DMS153 treated with DMSO at 0.1 percent for 48 hours (cell line): ENCODE measurements at regions not wholly inside any gene's neighbourhood (a gene's known extent, or its start where the extent isn't known, plus 50 kb on each side); places are given as distances from the start of the nearest gene placed in this dataset.
"Not testable (repeated sequence)": the region's sequence is repeated elsewhere in the genome, so short reads cannot be mapped to it uniquely, and the experiment has no call there.

ENCODE experiments used
- DNase-seq: peaks from one replicate; lab custom pipeline; 2025; ENCODE audit not compliant: unreplicated experiment; lab: John Stamatoyannopoulos, UW

GRCh38 chr2:31736695-31737454, 156.1 kb upstream of the SRD5A2 start:
- DNase-seq, result no peak

- DNase-seq, result no peak
These were observed 155.0 kb upstream of the SRD5A2 start for GRCh38 chr2:31735716-31736115.

- peak; percentile 14 for DNase-seq
These were observed 148.8 kb upstream of the SRD5A2 start for GRCh38 chr2:31729442-31730092.

- DNase-seq, result no peak
These were observed 148.3 kb upstream of the SRD5A2 start for GRCh38 chr2:31729065-31729439.

GRCh38 chr2:31728406-31729064, 147.8 kb upstream of the SRD5A2 start:
- DNase-seq, result no peak

GRCh38 chr2:31726457-31726856, 145.7 kb upstream of the SRD5A2 start:
- no peak for DNase-seq

- DNase-seq, result no peak
These were observed 144.7 kb upstream of the SRD5A2 start for GRCh38 chr2:31725444-31725843.

GRCh38 chr2:31711737-31712136, 131.0 kb upstream of the SRD5A2 start:
- DNase-seq, result no peak

- DNase-seq, result no peak
These were observed 129.4 kb upstream of the SRD5A2 start for GRCh38 chr2:31710121-31710520.

GRCh38 chr2:31707992-31708391, 127.3 kb upstream of the SRD5A2 start:
- no peak for DNase-seq

GRCh38 chr2:31704561-31705212, 123.9 kb upstream of the SRD5A2 start:
- DNase-seq, result no peak

- no peak for DNase-seq
These were observed 122.5 kb upstream of the SRD5A2 start for GRCh38 chr2:31703253-31703652.

GRCh38 chr2:31698722-31699121, 118.0 kb upstream of the SRD5A2 start:
- no peak for DNase-seq

- DNase-seq, result no peak
These were observed 115.3 kb upstream of the SRD5A2 start for GRCh38 chr2:31696068-31696467.

- no peak for DNase-seq
These were observed 113.7 kb upstream of the SRD5A2 start for GRCh38 chr2:31694444-31694843.

- DNase-seq, result no peak
These were observed 113.1 kb upstream of the SRD5A2 start for GRCh38 chr2:31693882-31694281.

GRCh38 chr2:31688282-31688681, 107.5 kb upstream of the SRD5A2 start:
- DNase-seq, result no peak

- not testable (repeated sequence) for DNase-seq
These were observed 102.8 kb upstream of the SRD5A2 start for GRCh38 chr2:31683506-31683905.

GRCh38 chr2:31675485-31675901, 94.8 kb upstream of the SRD5A2 start:
- DNase-seq, result no peak

GRCh38 chr2:31674446-31674845, 93.7 kb upstream of the SRD5A2 start:
- no peak for DNase-seq

GRCh38 chr2:31666878-31667277, 86.1 kb upstream of the SRD5A2 start:
- DNase-seq, result no peak
